ENCODE measurements at regions not wholly inside any gene's neighbourhood (a gene's known extent, or its start where the extent isn't known, plus 50 kb on each side); places are given as distances from the start of the nearest gene placed in this dataset.

DNA sequence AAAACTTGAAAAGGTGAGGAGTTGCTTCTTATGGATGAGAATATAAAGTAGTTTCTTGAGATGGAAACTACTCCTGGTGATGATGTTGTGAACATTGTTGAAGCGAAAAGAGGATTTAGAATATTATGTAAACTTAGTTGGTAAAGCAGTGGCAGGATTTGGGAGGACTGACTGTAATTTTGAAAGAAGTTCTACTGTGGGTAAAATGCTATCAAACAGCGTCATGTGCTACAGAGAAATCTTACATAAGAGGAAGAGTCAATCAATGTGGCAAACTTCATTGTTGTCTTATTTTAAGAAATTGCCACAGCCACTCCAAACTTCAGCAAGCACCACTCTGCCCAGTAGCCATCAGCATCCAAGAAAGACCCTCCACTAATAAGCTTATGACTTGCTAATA, 112.9 kb upstream of the ZEB2 start:
- POLR2A ChIA-PET (ENCODE audit: unreplicated experiment) = no interaction called here
- intact Hi-C loops (cut with micrococcal nuclease; ENCODE audit: unreplicated experiment) = no loop called here

DNA sequence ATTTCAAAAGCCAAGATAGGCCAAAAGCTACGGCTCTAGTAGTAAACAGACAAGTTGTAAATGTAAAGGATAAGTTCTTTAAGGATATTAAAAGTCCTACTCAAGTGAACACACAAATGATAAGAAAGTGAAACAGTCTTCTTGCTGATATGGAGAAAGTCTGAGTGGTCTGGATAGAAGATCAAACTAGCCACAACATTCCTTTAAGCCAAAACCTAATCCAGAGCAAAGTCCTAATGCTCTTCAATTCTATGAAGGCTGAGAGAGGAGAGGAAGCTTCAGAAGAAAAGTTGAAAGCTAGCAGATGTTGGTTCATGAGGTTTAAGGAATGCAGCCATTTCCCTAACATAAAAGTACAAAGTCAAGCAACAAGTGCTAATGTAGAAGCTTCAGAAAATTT, 111.7 kb upstream of the ZEB2 start:
- intact Hi-C loops (cut with micrococcal nuclease; ENCODE audit: unreplicated experiment) = no loop called here
- BruUV-seq (replicated peaks) = no TSS peak
- no peaks in the 10 kb centered on the region for H3K9me2 ChIP-seq (ENCODE audit: insufficient read depth)
- H3K4me1 ChIP-seq (replicated peaks; ENCODE audit: insufficient read depth) = no peaks in the 10 kb centered on the region
- no peak overlapping the region for H3K27ac ChIP-seq
- H3K4me2 ChIP-seq = no peak overlapping the region
- H3K79me2 ChIP-seq (ENCODE audit: low read depth) = no peaks in the 10 kb centered on the region
- H3K27me3 ChIP-seq (ENCODE audit: insufficient read depth, low read depth) = no peaks in the 10 kb centered on the region
- ChIA-PET POLR2A (ENCODE audit: unreplicated experiment) (no interaction called here), CTCF (no interaction called here)
- H4K20me1 ChIP-seq (ENCODE audit: insufficient read depth) = no peaks in the 10 kb centered on the region
- H3K9me3 ChIP-seq (ENCODE audit: insufficient read depth, low read depth) = no peaks in the 10 kb centered on the region
- H3K36me3 ChIP-seq (ENCODE audit: low read depth) = no peaks in the 10 kb centered on the region
- no peaks in the 10 kb centered on the region for H3F3A ChIP-seq (ENCODE audit: insufficient read depth, low read depth)
- no peak for TF ChIP-seq EZH2 (IDR thresholded peaks at IDR 0.05; ENCODE audit: low read depth)
- TF ChIP-seq, protein P1, sequence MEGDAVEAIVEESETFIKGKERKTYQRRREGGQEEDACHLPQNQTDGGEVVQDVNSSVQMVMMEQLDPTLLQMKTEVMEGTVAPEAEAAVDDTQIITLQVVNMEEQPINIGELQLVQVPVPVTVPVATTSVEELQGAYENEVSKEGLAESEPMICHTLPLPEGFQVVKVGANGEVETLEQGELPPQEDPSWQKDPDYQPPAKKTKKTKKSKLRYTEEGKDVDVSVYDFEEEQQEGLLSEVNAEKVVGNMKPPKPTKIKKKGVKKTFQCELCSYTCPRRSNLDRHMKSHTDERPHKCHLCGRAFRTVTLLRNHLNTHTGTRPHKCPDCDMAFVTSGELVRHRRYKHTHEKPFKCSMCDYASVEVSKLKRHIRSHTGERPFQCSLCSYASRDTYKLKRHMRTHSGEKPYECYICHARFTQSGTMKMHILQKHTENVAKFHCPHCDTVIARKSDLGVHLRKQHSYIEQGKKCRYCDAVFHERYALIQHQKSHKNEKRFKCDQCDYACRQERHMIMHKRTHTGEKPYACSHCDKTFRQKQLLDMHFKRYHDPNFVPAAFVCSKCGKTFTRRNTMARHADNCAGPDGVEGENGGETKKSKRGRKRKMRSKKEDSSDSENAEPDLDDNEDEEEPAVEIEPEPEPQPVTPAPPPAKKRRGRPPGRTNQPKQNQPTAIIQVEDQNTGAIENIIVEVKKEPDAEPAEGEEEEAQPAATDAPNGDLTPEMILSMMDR (conservative IDR thresholded peaks at IDR 0.05) = no peak
- H2AFZ ChIP-seq = no peak overlapping the region
- no peak for DNase-seq
- no peak overlapping the region for H3K4me3 ChIP-seq

More for the DNA sequence above, 112.9 kb upstream of the ZEB2 start:
- Histone ChIP-seq H3K36me3 (ENCODE audit: low read depth) (no peaks in the 10 kb centered on the region), H4K20me1 (ENCODE audit: insufficient read depth) (no peaks in the 10 kb centered on the region), H3F3A (ENCODE audit: insufficient read depth, low read depth) (no peaks in the 10 kb centered on the region), H3K27me3 (ENCODE audit: insufficient read depth, low read depth) (no peaks in the 10 kb centered on the region), H2AFZ (no peak overlapping the region), H3K4me1 (replicated peaks; ENCODE audit: insufficient read depth) (no peaks in the 10 kb centered on the region), H3K79me2 (ENCODE audit: low read depth) (no peaks in the 10 kb centered on the region), H3K4me2 (no peak overlapping the region), H3K4me3 (no peak overlapping the region), H3K27ac (no peak overlapping the region), H3K9me3 (ENCODE audit: insufficient read depth, low read depth) (no peaks in the 10 kb centered on the region), H3K9me2 (ENCODE audit: insufficient read depth) (no peaks in the 10 kb centered on the region)
- CTCF ChIA-PET = no interaction called here
- no TSS peak for BruUV-seq (replicated peaks)
- TF ChIP-seq EZH2 (IDR thresholded peaks at IDR 0.05; ENCODE audit: low read depth) = no peak
- TF ChIP-seq, protein P1 (conservative IDR thresholded peaks at IDR 0.05) = no peak
- DNase-seq = no peak

DNA sequence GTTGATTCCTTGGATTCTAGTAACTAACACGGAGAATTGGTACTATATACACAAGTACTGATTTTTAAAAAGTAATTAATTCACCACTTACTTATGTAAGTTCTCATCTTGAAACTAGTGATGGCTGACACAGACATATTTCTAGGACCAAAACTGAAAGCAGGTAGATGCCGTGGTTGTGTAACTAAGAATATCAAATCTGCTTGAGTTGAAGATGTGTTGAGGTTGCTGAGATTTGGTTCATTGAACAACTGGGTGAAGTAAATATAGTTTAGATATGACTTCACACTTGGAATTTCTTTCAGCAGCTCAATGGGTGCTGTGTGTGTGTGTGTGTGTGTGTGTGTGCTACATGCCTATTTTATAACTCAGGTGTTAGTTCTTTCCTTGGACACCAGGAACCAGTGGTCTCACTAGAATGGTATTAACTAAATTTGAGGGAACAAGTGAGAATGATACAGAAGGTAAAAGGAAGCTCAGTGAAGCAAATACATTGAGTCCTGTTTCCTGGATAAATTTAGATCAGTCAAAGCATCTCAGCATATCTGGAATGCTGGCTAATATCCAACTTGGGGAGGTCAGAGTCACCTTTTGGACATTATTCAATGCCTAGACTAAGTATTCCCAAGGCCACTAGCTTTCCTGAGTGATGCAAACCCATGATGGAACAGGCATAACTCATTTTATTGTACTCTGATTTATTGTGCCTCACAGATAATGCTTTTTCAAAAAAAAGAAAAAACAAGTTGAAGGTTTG, 110.7 kb upstream of the ZEB2 start:
- POLR2A ChIA-PET (ENCODE audit: unreplicated experiment) = no interaction called here
- Histone ChIP-seq H3K36me3 (ENCODE audit: low read depth) (no peaks in the 10 kb centered on the region), H3K27me3 (ENCODE audit: insufficient read depth, low read depth) (no peaks in the 10 kb centered on the region), H4K20me1 (ENCODE audit: insufficient read depth) (no peaks in the 10 kb centered on the region), H3K9me3 (ENCODE audit: insufficient read depth, low read depth) (no peaks in the 10 kb centered on the region), H3K4me1 (replicated peaks; ENCODE audit: insufficient read depth) (peaks cover 4% of the 10 kb centered on the region), H3K79me2 (ENCODE audit: low read depth) (no peaks in the 10 kb centered on the region), H3K9me2 (ENCODE audit: insufficient read depth) (no peaks in the 10 kb centered on the region), H3K27ac (no peak overlapping the region), H3F3A (ENCODE audit: insufficient read depth, low read depth) (no peaks in the 10 kb centered on the region), H3K4me2 (no peak overlapping the region), H2AFZ (no peak overlapping the region), H3K4me3 (no peak overlapping the region)
- intact Hi-C loops (cut with micrococcal nuclease; ENCODE audit: unreplicated experiment) = no loop called here
- no peak for DNase-seq
- TF ChIP-seq, protein P1 (conservative IDR thresholded peaks at IDR 0.05) = no peak
- TF ChIP-seq EZH2 (IDR thresholded peaks at IDR 0.05; ENCODE audit: low read depth) = no peak
- CTCF ChIA-PET = no interaction called here
- BruUV-seq (replicated peaks) = no TSS peak
